ENCODE measurements at regions not wholly inside any gene's neighbourhood (a gene's known extent, or its start where the extent isn't known, plus 50 kb on each side); places are given as distances from the start of the nearest gene placed in this dataset.

- no peaks in the 10 kb centered on the region for H3K27me3 ChIP-seq (replicated peaks; ENCODE audit: control insufficient read depth, insufficient read depth, low read length)
- H3K4me3 ChIP-seq (replicated peaks; ENCODE audit: low read depth, low read length) = no peak overlapping the region
- no peaks in the 10 kb centered on the region for H3K36me3 ChIP-seq (ENCODE audit: control insufficient read depth, insufficient read depth, low read length)
- DNase-seq (ENCODE audit: extremely low read depth, insufficient read length) = no peak
- TF ChIP-seq CTCF (IDR thresholded peaks at IDR 0.05; ENCODE audit: insufficient read depth, low read length, poor library complexity, severe bottlenecking) = no peak
Measured at GRCh38 chr2:223282221-223282620, 230.2 kb downstream of the KCNE4 start.

- H3K36me3 ChIP-seq (ENCODE audit: control insufficient read depth, insufficient read depth, low read length) = no peaks in the 10 kb centered on the region
Measured at GRCh38 chr2:223283329-223283728, 231.3 kb downstream of the KCNE4 start.

GRCh38 chr2:223283771-223284170, 231.8 kb downstream of the KCNE4 start:
- no peaks in the 10 kb centered on the region for H3K36me3 ChIP-seq (ENCODE audit: control insufficient read depth, insufficient read depth, low read length)
- no peaks in the 10 kb centered on the region for H3K27me3 ChIP-seq (replicated peaks; ENCODE audit: control insufficient read depth, insufficient read depth, low read length)
- H3K4me3 ChIP-seq (replicated peaks; ENCODE audit: low read depth, low read length) = no peak overlapping the region
- DNase-seq (ENCODE audit: extremely low read depth, insufficient read length) = no peak
- no peak for TF ChIP-seq CTCF (IDR thresholded peaks at IDR 0.05; ENCODE audit: insufficient read depth, low read length, poor library complexity, severe bottlenecking)

More at GRCh38 chr2:223283329-223283728, 231.3 kb downstream of the KCNE4 start:
- no peak for DNase-seq (ENCODE audit: extremely low read depth, insufficient read length)
- no peak for TF ChIP-seq CTCF (IDR thresholded peaks at IDR 0.05; ENCODE audit: insufficient read depth, low read length, poor library complexity, severe bottlenecking)
- Histone ChIP-seq H3K27me3 (replicated peaks; ENCODE audit: control insufficient read depth, insufficient read depth, low read length) (no peaks in the 10 kb centered on the region), H3K4me3 (replicated peaks; ENCODE audit: low read depth, low read length) (no peak overlapping the region)

GRCh38 chr2:223285370-223286265, 233.6 kb downstream of the KCNE4 start:
- no peak for DNase-seq (ENCODE audit: extremely low read depth, insufficient read length)
- Histone ChIP-seq H3K27me3 (replicated peaks; ENCODE audit: control insufficient read depth, insufficient read depth, low read length) (no peaks in the 10 kb centered on the region), H3K4me3 (replicated peaks; ENCODE audit: low read depth, low read length) (no peak overlapping the region), H3K36me3 (ENCODE audit: control insufficient read depth, insufficient read depth, low read length) (no peaks in the 10 kb centered on the region)
- TF ChIP-seq CTCF (IDR thresholded peaks at IDR 0.05; ENCODE audit: insufficient read depth, low read length, poor library complexity, severe bottlenecking) = no peak

GRCh38 chr2:223294756-223295155, 242.8 kb downstream of the KCNE4 start:
- Histone ChIP-seq H3K36me3 (ENCODE audit: control insufficient read depth, insufficient read depth, low read length) (no peaks in the 10 kb centered on the region), H3K4me3 (replicated peaks; ENCODE audit: low read depth, low read length) (no peak overlapping the region), H3K27me3 (replicated peaks; ENCODE audit: control insufficient read depth, insufficient read depth, low read length) (no peaks in the 10 kb centered on the region)
- no peak for TF ChIP-seq CTCF (IDR thresholded peaks at IDR 0.05; ENCODE audit: insufficient read depth, low read length, poor library complexity, severe bottlenecking)
- DNase-seq (ENCODE audit: extremely low read depth, insufficient read length) = no peak

Measured in GM06990 (cell line).